ENCODE measurements at regions not wholly inside any gene's neighbourhood (a gene's known extent, or its start where the extent isn't known, plus 50 kb on each side); places are given as distances from the start of the nearest gene placed in this dataset.
"Not testable (repeated sequence)": the region's sequence is repeated elsewhere in the genome, so short reads cannot be mapped to it uniquely, and the experiment has no call there.

DNA sequence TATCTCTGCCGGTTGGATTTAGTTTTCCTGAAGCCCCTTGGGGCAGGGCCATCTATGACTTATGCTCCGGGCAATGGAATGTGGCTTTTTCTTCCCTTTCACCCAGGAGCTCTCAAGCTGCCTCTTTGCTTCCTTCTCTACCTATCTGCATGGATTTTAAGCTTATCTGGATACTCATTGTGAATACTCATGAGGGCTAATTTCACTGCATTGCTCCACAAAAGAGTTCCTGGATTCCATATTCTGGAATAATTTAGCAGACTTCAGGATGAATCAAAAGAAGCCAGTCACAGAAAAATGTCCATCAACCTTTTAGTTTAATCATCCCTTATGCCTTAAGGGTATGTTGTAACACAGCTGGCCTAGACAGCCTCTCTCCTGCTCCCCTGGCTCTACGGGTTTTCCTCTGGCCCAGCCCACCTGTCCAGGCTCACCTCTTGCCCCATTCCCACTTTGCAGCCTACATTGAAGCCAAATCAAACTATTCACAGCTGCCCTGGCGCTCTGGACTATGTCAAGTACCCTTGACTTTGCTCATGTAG is 122.8 kb upstream of the RMDN2 start:
- in situ Hi-C loops (cut with MboI; ENCODE audit: low sequenced_read_pairs) = no loop called here

DNA sequence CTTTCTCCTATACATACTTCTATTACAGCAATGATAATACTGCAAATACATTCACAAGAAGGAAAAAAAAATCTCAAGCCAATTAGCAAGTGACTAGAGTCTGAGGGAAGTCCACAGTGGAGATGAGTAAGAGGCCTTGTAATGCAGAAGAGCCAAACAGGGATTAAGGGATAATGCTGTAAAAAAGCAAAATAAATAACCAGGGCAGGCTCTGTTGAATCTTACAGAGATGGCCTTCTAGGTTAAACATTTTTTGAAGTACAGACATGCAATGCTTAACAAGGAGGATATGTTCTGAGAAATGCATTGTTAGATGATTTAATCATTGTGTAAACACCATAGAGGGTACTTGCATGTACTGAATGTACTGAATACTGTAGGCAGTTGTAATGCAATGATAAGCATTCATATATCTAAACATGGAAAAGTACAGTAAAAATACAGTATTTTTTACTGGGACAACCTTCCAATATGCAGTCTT is 122.1 kb upstream of the RMDN2 start:
- in situ Hi-C loops (cut with MboI; ENCODE audit: low sequenced_read_pairs) = no loop called here

DNA sequence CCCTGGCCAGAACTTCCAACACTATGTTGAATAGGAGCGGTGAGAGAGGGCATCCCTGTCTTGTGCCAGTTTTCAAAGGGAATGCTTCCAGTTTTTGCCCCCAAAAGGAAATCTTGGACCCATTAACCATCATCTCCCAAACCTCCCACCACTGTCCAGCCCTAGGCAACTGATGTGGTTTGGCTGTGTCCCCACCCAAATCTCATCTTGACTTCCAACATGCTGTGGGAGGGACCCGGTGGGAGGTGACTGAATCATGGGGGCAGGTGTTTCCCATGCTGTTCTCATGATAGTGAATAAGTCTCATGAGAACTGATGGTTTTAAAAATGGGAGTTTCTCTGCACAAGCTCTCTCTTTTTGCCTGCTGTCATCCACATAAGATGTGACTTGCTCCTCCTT is 119.1 kb upstream of the RMDN2 start:
- in situ Hi-C loops (cut with MboI; ENCODE audit: low sequenced_read_pairs) = not testable (repeated sequence)

DNA sequence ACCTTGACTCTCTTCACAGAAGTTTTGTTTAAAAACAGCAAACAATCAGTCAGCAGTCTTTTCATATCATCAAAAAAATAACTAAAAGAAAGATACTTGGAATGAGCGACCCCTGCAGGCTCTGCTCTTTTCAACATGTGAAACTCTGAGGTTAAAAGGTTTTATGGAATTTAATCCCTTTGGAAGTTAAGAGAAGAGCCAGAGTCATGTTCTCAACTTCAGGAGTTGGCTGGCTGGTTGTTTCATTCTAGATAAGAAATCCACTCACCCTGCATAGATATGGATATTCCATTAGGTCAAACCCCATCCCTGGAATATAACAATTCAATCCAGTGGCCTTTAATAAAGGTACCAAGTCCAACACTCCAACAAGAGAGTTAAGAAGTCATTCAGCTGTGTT is 115.6 kb upstream of the RMDN2 start:
- in situ Hi-C loops (cut with MboI; ENCODE audit: low sequenced_read_pairs) = no loop called here

DNA sequence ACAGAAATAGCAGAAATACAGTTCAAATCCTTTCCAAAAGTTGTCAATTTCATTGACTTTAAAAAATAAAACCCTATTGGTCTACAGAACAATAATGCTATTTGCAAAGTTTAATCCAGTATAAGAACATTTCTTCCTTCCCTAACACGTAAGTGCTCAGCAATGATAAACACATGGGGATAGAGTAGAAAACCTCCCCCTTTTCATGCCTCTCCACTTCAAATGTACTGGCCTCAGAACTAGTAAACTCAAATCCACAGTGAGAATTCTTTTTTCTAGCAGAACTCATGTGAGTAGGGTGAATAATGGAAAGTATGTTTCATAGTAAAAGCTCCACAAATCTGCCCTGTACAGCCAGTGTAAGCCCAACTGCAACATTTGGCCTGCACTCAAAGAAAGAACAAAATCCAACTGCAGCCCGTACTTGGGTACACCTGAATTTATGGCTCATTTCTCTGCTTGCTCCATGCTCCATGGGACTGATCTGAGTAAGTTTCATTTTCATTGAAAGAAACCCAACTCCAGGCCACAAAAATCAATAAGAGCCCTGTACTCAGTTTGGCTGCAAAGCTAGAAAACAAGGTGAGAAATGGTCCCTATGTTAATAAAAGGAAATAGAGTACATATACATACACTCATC is 115.0 kb upstream of the RMDN2 start:
- in situ Hi-C loops (cut with MboI; ENCODE audit: low sequenced_read_pairs) = no loop called here

DNA sequence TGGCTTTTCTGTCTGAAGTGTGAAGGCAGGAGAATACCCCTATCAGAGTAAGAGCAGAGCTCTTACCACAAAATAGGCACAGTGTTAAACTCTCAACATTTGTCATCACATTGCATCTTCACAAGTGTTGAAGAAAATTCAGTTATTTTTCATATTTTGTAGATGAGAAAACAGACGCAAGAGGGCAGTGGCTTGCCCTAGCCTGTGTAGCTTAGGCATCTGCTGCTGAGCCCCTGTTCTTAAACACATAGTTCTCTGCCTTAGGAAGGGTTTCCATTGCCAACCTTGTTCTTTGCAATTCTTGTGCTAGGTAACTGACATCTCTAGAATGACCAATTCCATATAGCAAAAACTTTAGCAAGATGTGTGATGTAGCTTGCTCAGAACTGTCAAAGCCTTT is 112.7 kb upstream of the RMDN2 start:
- in situ Hi-C loops (cut with MboI; ENCODE audit: low sequenced_read_pairs) = no loop called here

DNA sequence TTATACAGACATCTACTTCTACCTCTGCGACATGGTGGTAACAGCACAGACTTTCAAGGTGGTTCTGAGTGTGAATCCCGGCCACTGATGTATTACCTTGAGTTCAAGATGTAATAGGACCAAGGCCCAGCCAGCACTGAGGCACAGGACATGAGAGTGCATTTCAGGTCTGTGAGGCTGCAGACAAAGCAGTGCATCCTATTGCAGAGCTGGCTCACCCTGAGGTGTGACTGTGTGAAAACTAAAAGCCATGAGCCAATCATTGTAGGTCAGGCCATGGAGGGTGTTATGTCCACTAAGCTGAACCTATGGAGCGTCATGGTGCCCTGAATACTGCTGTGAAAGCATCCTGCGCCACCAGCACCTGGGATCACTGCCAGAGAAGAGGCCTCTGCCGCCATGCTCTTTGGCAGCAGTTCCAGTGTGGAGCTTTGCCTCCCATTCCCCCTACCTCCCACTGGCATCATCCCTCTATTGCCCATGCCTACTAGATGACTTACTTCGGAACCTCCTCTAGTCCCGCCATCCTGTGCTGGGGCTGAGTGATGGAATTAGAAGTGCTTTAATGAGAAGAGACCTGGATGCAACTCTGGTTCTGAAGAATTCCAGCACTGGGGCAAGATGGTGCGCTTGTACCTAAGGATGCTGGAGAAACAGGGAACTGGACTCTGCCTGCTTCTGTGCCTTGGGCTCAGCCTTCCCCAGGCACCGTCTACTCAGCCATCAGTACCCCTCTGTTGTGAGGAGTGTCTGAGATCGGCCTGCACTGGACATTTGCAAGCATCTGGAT is 112.0 kb upstream of the RMDN2 start:
- in situ Hi-C loops (cut with MboI; ENCODE audit: low sequenced_read_pairs) = no loop called here

DNA sequence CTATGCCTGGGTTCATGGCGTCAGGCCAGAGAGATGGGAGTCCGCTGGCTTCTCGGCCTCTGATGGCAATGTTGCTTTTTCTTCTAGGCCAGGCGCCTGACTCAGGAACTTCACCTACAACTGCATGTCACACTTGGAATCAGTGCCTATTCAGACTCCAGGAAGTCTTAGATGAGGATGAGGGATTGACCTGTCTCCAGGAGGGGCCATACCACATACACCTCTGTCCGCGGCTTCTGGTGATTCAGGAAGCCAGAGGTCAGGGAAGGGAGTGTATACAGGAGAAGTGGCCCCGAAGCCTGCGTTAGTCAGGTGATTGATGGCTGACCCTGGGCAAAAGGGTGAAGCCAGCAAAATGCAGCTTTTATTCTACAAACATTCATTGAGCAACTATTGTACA is 109.1 kb upstream of the RMDN2 start:
- in situ Hi-C loops (cut with MboI; ENCODE audit: low sequenced_read_pairs) = no loop called here

DNA sequence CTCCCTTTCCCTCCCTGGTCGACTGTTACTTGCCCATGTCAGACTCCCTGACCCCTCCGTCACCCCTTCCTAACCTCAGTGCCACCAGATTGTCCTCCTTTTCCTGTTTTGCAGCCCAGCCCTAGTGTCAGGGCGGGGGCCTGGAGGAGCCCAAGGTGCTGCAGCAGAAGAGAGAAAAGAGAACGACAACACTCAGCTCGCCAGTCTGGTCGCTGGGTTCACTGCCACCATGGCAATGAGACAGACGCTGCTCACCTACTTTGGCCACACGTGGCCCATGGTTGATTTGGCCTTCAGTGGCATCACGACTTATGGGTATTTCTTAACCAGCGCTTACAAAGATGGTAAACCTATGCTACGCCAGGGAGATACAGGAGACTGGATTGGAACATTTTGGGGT is 108.4 kb upstream of the RMDN2 start:
- in situ Hi-C loops (cut with MboI; ENCODE audit: low sequenced_read_pairs) = no loop called here

DNA sequence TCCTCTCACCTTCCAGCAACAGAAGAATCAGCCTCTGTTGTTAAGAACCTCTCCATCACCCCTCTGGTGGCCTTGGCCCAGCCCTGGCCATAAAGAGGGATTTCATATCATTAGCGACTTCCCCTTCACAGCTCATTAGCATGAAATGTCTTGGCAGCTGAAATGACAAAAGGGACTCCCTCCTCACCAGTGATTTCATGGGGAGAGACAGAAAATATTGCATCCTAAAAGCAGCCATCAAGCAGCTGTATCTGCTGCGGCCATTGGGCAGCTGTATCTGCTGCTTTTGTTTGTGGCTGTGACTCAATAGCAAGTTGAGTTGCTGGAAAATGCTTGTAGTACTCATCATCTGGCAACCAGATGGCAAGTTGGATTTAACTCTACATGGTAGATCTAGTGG is 105.9 kb upstream of the RMDN2 start:
- in situ Hi-C loops (cut with MboI; ENCODE audit: low sequenced_read_pairs) = no loop called here

DNA sequence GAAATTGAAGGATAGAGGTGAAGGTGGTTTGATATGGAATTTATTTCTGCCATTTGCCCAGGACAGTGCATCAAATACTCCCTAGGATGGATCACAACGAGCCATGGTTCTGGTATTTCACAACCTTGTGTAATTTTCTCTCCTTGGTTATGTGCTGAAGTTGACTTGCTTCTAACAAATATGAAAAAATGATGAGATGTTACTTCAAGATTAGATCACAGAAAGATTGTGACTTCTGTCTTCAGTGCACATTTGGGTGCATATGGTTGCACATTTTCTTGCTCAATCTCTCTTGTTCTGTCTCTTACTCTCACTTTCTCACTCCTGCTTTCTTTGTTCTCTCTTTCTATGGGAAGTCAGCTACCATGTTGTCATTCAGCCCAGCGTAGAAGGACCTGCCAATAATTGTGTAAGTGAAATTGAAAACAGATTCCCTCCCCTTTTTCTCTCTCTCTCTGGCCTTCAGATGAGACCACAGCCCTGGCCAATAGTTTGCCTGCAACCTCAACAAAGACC is 104.6 kb upstream of the RMDN2 start:
- in situ Hi-C loops (cut with MboI; ENCODE audit: low sequenced_read_pairs) = no loop called here

DNA sequence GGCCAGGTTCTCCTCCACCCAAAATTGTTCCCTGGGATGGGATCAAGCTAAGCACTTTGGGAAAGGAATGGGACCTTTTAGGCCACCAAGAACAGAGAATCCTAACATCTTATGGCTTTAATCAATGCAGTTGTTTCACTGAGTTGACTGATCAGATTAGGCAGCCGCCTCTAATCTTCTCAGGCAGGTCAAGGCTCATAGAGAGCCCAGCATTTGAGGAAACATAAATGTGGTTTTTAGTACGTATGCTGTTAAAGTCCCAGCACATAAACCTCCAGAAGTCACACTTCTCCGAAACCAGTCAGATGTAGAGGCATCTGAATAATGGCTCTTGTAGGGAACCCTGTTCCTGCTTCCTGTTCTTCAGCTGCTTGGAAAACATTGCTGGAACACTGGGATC is 99.5 kb upstream of the RMDN2 start:
- in situ Hi-C loops (cut with MboI; ENCODE audit: low sequenced_read_pairs) = no loop called here

DNA sequence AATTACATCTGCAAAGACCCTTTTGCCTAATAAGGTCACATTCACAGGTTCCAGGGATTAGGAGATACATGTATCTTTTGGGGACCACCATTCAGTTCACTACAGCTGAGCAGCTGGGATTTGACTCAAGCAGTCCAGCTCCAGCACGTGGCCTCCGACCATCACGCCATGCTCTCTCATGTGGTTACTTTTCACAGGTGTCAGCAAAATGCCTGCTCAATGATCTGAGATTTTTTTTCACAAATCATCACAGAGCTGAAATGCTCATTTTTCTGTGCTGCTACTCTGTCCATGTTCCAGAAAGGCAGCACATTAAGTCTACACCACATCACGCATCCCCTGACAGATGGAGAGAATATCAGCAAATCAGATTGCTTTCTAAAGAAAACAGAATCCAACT is 98.5 kb upstream of the RMDN2 start:
- in situ Hi-C loops (cut with MboI; ENCODE audit: low sequenced_read_pairs) = no loop called here

DNA sequence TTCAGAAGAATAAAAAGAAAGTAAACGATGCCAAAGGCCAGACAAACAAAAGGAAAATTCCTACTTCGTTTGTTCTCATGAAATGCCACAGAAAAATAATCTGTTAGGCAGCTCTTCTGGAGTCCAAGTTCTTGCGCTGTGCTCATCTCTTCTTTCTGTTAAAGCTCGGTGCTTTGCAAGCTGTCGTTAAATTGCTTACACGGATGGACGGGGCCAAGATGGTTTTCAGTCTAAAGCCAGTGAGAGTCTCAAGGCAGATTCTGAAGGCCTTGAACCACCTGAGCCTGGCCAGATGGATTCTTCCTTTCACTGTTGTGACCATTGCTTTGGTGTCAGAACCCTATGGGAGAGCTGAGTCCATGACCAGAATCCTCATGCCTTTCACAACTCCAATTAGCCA is 97.6 kb upstream of the RMDN2 start:
- in situ Hi-C loops (cut with MboI; ENCODE audit: low sequenced_read_pairs) = no loop called here

DNA sequence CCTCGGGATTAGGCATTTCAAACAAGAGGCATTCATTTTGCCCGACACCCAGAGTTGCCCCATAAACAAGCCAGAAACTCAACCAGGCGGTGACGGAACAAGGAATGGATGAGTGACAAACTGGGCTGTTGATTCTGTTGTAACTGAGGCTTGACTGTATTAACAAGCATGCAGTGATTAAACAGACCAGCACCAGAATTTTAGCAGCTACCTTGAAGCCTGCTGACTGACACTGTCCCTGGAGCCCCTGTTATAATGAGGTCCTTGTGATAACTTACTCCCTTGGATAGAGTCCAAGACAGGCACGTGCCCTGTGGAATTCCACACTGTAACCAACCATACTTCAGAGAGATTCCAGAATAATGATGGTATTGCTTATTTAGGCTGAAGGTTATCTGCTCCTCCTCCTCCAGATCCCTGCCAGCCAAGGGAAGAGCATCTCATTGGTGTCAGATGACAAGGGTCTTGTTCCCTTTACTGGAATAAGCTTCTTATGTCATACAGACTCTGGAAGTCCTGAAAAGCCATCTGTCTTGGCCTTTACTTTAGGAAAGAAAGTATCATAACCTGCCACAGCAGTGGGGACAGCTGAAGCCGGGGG is 97.1 kb upstream of the RMDN2 start:
- in situ Hi-C loops (cut with MboI; ENCODE audit: low sequenced_read_pairs) = no loop called here

DNA sequence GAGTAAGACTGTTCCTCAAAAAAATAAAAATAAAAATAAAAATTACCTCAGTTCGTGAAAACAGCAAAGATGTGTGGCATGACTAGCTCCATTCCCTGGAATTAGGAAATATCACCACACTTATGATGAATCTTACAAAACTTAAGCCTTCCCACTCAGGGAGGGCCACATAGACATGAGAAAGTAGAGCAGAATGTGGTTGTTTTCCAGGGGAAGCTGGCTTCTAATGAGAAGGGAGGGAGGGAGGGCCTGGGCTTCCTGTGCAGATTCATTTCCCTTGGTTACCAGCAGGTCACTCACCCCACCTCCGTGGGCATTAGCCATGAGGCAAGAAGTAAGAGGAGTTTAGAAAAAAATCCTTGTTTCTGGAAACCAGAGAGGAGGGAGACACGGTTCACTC is 95.9 kb upstream of the RMDN2 start:
- in situ Hi-C loops (cut with MboI; ENCODE audit: low sequenced_read_pairs) = no loop called here

DNA sequence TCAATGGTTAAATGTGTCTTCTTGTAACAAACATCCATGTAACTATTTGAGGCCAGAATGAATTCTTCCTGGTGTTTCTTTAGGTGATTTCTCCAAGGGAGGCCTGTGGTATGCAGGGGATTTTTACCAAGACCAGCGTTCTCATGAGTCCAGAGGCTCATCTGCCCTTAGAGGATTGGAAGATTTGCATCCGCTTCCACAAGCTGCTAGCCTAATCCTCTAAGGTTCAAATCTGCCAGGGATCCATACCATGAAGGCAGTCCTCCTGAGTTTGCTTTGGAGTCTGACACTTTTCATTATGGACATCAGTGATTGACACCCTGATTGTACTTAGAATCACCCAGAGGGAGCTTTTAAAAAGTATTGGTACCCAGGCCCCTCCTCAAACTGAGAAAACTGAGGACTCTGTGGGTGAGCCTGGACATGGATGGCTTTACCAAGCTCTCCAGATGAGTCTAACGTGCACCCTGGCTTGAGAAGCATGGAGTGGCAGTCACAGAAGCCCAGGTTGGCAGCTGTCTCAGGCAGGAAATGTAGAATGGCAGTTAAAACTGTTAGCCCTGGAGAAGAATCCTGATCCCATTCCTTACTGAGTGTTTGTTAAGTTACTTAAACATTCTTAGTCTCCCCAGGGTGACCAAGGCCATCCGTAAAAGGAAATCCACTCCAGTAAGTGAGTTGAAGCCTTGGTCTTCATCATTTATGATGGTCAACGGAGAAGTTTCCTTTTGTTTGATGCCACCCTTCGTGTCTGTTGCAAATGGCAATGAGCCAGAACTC is 95.3 kb upstream of the RMDN2 start:
- in situ Hi-C loops (cut with MboI; ENCODE audit: low sequenced_read_pairs) = loop anchor here (5.0 to 10.0 kb wide), 2 partner anchors 285 to 418 kb away; no protein-coding TSS in a partner anchor

DNA sequence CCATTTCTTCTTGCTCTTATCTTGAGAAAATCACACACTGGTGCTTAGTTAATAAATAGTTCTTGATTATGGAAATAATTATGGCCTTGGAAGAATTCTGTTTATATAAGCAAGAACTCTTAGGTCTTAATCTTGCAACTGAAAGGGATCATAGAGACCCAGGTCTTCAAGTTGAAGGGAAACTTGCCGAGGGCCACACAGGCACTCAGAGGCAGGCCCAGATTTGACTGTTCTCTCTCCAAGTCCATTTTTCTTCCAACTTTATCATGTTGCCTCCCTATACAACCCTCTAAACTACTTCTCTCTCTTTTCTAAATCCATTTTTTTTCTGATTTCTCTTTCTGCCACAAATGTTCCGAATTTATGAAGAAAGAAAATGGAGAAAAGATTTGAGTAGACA is 94.5 kb upstream of the RMDN2 start:
- in situ Hi-C loops (cut with MboI; ENCODE audit: low sequenced_read_pairs) = loop anchor here (5.0 to 10.0 kb wide), 2 partner anchors 286 to 418 kb away; no protein-coding TSS in a partner anchor

DNA sequence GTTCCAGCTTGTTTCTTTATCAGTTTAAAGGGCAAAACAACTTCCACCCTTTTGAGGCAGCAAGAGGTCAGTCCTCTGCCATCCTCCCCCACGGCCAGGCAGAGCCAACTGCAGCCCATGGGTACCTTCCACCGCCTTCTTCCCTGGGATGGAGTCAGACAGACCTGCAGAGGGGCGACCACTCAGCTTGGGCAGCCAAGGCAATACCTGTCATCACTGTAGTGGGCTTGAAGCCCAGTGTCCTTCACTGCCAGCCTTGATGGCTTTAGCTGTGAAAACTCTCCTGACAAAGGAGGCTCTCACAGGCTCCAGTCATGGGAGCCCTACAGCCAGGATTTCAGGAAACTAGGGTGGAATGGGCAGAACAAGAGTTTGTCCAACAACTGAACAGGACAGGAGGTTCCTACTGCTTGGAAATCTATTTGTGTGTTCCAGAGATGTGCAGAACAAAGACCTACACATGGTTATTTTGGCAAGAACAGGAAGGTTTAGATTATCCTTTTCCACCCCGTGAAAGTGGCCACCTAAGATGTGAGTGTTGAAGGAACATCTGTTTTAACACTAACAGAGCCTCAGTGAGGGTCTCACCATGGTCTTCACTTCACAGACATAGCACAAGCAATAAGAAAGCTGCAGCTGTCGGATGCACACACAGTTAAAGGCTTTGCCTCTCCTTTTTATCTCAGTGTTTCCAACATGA is 93.9 kb upstream of the RMDN2 start:
- in situ Hi-C loops (cut with MboI; ENCODE audit: low sequenced_read_pairs) = loop anchor here (5.0 to 10.0 kb wide), 2 partner anchors 286 to 419 kb away; no protein-coding TSS in a partner anchor

DNA sequence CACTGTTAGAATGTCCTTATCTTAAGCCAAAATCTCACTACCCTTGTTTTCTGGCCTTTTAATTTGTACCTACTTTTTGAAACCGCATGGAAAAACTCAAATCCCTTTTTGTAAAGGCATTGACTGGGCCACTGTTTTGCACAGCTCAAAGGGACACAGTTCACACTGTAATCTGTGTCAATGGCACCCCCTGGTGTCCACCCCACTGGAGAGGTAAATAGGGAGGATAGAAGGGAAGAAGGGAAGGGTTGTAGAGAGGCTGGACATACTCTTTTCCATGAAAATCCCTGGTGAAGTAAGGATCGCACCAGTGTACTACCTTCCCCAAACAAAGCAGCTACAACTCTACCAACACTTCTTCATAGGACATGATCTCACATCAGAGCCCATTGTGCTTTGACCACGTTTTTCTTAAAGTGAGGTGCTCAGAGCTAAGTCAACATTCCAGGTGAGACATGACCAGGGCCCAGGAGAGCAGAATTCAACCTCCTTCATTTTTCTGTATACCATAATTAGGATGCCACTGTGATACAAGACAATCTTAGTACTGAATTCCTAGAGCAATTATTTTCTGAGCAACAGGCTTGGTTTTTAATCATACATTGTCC is 92.4 kb upstream of the RMDN2 start:
- in situ Hi-C loops (cut with MboI; ENCODE audit: low sequenced_read_pairs) = loop anchor here (5.0 to 10.0 kb wide), 2 partner anchors 288 to 420 kb away; no protein-coding TSS in a partner anchor

Data from HL-60/S4 (cell line).